Smooth muscle cell (in vitro differentiated cells): ENCODE measurements at regions not wholly inside any gene's neighbourhood (a gene's known extent, or its start where the extent isn't known, plus 50 kb on each side); places are given as distances from the start of the nearest gene placed in this dataset.

ENCODE experiments used
- DNase-seq: peaks from one replicate; lab custom pipeline; 2025; ENCODE audit not compliant: unreplicated experiment; lab: John Stamatoyannopoulos, UW
- H2AFZ ChIP-seq: fragments of 200-600 bp; sonication (generic); 2 replicates; pipeline ENCODE4 v1.6.0; 2016; ENCODE audit warnings: antibody characterized with exemption, low read depth, mild to moderate bottlenecking
- H3F3A ChIP-seq: fragments of 200-600 bp; sonication (generic); 2 replicates; pipeline ENCODE4 v1.6.0; 2017; ENCODE audit warnings: antibody characterized with exemption, low read depth
- H3K27ac ChIP-seq: fragments of 200-600 bp; sonication (generic); 2 replicates; pipeline ENCODE4 v1.5.1; 2016; ENCODE audit warnings: low read depth, mild to moderate bottlenecking
- H3K27me3 ChIP-seq: fragments of 200-600 bp; sonication (generic); 2 replicates; pipeline ENCODE4 v1.6.1; 2016; ENCODE audit warnings: low read depth, mild to moderate bottlenecking
- H3K36me3 ChIP-seq: fragments of 200-600 bp; sonication (generic); 2 replicates; pipeline ENCODE4 v1.5.1; 2016; ENCODE audit warnings: low read depth
- H3K4me1 ChIP-seq: fragments of 200-600 bp; sonication (generic); 2 replicates; pipeline ENCODE4 v1.5.1; 2016; ENCODE audit warnings: low read depth
- H3K4me2 ChIP-seq: fragments of 200-600 bp; sonication (generic); 2 replicates; pipeline ENCODE4 v1.6.0; 2016; ENCODE audit warnings: mild to moderate bottlenecking
- H3K4me3 ChIP-seq: fragments of 200-600 bp; sonication (generic); 2 replicates; pipeline ENCODE4 v1.5.1; 2016; ENCODE audit warnings: mild to moderate bottlenecking
- H3K79me2 ChIP-seq: fragments of 200-600 bp; sonication (generic); 2 replicates; pipeline ENCODE4 v1.6.0; 2016; ENCODE audit warnings: low read depth, mild to moderate bottlenecking
- H3K9ac ChIP-seq: fragments of 200-600 bp; sonication (generic); 2 replicates; pipeline ENCODE4 v1.6.0; 2016; ENCODE audit warnings: low read depth
- H3K9me3 ChIP-seq: fragments of 200-600 bp; sonication (generic); replicated peaks from 2 replicates; pipeline ENCODE4 v1.5.1; 2016; ENCODE audit warnings: low read depth
- H4K20me1 ChIP-seq: fragments of 200-600 bp; sonication (generic); 2 replicates; pipeline ENCODE4 v1.6.0; 2016; ENCODE audit warnings: low read depth
- WGBS: methylation state at CpG from one replicate; pipeline ENCODE4 v1.1.7; 2016; ENCODE audit warnings: low lambda C conversion rate; 5-methylcytosine and 5-hydroxymethylcytosine counted together
- TF ChIP-seq, protein P1 (sequence below): fragments of 200-600 bp; sonication (generic); IDR thresholded peaks from 2 replicates; pipeline ENCODE4 v1.5.1; 2017; ENCODE audit warnings: borderline replicate concordance, mild to moderate bottlenecking, antibody characterized with exemption; ENCODE audit not compliant: insufficient read depth, poor library complexity, severe bottlenecking

DNA sequence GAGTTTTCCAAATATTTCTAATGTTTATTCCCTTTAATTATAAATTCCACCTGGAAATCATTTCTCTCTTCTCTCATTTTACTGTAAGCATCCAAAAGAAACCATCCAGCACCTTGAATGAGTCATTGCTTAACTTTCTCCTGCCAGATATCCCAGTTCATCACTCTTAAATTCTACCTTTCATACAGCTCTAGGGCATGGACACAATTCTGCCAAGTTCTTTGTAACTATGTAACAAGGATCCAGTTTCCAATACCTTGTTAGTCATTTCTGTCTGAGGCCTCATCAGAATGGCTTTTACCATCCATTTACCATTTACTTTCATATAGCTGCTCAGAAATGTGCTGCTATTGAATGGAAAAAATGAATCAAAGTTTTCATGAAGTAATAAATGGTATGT lies 455.4 kb upstream of the TENM4 start:
- H3K4me3 ChIP-seq: no peak overlapping the region
- no peak for DNase-seq
- no peaks in the 10 kb centered on the region for H3K36me3 ChIP-seq
- no peak overlapping the region for H2AFZ ChIP-seq
- no peaks in the 10 kb centered on the region for H3F3A ChIP-seq
- TF ChIP-seq, protein P1, sequence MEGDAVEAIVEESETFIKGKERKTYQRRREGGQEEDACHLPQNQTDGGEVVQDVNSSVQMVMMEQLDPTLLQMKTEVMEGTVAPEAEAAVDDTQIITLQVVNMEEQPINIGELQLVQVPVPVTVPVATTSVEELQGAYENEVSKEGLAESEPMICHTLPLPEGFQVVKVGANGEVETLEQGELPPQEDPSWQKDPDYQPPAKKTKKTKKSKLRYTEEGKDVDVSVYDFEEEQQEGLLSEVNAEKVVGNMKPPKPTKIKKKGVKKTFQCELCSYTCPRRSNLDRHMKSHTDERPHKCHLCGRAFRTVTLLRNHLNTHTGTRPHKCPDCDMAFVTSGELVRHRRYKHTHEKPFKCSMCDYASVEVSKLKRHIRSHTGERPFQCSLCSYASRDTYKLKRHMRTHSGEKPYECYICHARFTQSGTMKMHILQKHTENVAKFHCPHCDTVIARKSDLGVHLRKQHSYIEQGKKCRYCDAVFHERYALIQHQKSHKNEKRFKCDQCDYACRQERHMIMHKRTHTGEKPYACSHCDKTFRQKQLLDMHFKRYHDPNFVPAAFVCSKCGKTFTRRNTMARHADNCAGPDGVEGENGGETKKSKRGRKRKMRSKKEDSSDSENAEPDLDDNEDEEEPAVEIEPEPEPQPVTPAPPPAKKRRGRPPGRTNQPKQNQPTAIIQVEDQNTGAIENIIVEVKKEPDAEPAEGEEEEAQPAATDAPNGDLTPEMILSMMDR: no peak
- no peak overlapping the region for H3K4me2 ChIP-seq
- H3K9me3 ChIP-seq: no peaks in the 10 kb centered on the region
- no peaks in the 10 kb centered on the region for H4K20me1 ChIP-seq
- H3K27ac ChIP-seq: no peak overlapping the region
- H3K79me2 ChIP-seq: no peaks in the 10 kb centered on the region
- no peak overlapping the region for H3K9ac ChIP-seq
- H3K27me3 ChIP-seq: peaks cover 17% of the 10 kb centered on the region
- H3K4me1 ChIP-seq: no peaks in the 10 kb centered on the region

- Histone ChIP-seq H3K79me2 (no peaks in the 10 kb centered on the region), H3F3A (no peaks in the 10 kb centered on the region), H3K27ac (no peak overlapping the region), H4K20me1 (no peaks in the 10 kb centered on the region), H3K4me2 (no peak overlapping the region), H3K4me3 (no peak overlapping the region), H3K27me3 (peaks cover 29% of the 10 kb centered on the region), H2AFZ (no peak overlapping the region), H3K4me1 (no peaks in the 10 kb centered on the region), H3K9ac (no peak overlapping the region), H3K9me3 (no peaks in the 10 kb centered on the region), H3K36me3 (no peaks in the 10 kb centered on the region)
- TF ChIP-seq, protein P1: no peak
- no peak for DNase-seq
- 55% methylated on average over 3 of the region's 3 CpGs for WGBS
Measured at GRCh38 chr11:79894111-79894510, 453.3 kb upstream of the TENM4 start.

DNA sequence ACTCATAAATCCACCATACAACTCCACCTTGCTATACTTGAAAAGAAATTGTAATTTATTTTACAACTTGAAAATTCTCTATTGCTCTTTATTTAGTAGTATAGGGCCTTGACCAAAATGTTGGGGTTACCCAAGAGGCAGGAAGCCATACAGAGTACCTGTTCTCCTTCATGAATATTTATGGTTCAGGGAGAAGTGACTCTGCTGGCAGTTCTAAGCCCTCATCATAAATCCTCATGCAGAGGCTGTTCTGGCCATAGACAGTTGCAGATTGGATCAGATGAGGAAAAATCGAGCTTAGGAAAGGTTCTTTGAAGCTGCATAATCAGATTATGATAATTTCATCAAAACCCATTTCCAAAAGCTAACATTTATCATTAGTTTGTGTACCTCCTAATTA lies 449.4 kb upstream of the TENM4 start:
- Histone ChIP-seq H2AFZ (no peak overlapping the region), H3F3A (no peaks in the 10 kb centered on the region), H3K36me3 (no peaks in the 10 kb centered on the region), H4K20me1 (no peaks in the 10 kb centered on the region), H3K9ac (no peak overlapping the region), H3K79me2 (no peaks in the 10 kb centered on the region), H3K27me3 (peaks cover 29% of the 10 kb centered on the region), H3K4me1 (no peaks in the 10 kb centered on the region), H3K9me3 (no peaks in the 10 kb centered on the region), H3K4me2 (no peak overlapping the region), H3K27ac (no peak overlapping the region), H3K4me3 (no peak overlapping the region)
- 48% methylated on average over 1 of the region's 1 CpG for WGBS
- DNase-seq: no peak
- TF ChIP-seq, protein P1: no peak

DNA sequence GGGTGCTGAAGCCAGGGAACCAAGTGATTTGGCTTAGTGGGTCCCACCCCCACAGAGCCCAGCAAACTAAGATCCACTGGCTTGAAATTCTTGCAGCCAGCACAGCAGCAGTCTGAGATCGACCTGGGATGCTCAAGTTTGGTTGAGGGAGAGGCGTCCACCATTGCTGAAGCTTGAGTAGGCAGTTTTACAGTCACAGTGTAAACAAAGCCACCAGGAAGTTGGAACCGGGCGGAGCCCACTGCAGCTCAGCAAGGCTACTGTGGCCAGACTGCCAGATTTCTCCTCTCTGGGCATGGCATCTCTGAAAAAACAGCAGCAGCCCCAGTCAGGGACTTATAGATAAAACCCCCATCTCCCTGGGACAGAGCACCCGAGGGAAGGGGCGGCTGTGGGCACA lies 424.1 kb upstream of the TENM4 start:
- DNase-seq: no peak

More for the DNA sequence above, 424.1 kb upstream of the TENM4 start:
- no peaks in the 10 kb centered on the region for H3K9me3 ChIP-seq
- H4K20me1 ChIP-seq: no peaks in the 10 kb centered on the region
- TF ChIP-seq, protein P1: no peak
- no peak overlapping the region for H3K4me2 ChIP-seq
- no peaks in the 10 kb centered on the region for H3K36me3 ChIP-seq
- no peaks in the 10 kb centered on the region for H3K27me3 ChIP-seq
- 85% methylated on average over 6 of the region's 6 CpGs for WGBS
- no peaks in the 10 kb centered on the region for H3F3A ChIP-seq
- no peaks in the 10 kb centered on the region for H3K79me2 ChIP-seq
- no peak overlapping the region for H3K27ac ChIP-seq
- no peak overlapping the region for H2AFZ ChIP-seq
- no peak overlapping the region for H3K9ac ChIP-seq
- H3K4me3 ChIP-seq: no peak overlapping the region
- H3K4me1 ChIP-seq: no peaks in the 10 kb centered on the region
